Skeletal muscle tissue (tissue), 3 donors: ENCODE measurements at regions not wholly inside any gene's neighbourhood (a gene's known extent, or its start where the extent isn't known, plus 50 kb on each side); places are given as distances from the start of the nearest gene placed in this dataset.
"Not testable (repeated sequence)": the region's sequence is repeated elsewhere in the genome, so short reads cannot be mapped to it uniquely, and the experiment has no call there.

Experiments used
- H3K27ac ChIP-seq: one replicate; pipeline ENCODE4 v1.7.0; 2013; ENCODE audit warnings: mild to moderate bottlenecking, low read depth, low read length, inconsistent platforms
- H3K27me3 ChIP-seq, 3 donors: one replicate each; pipeline ENCODE4 v1.7.0; 2013; ENCODE audit warnings: low read length in 3 of 3; ENCODE audit not compliant: control insufficient read depth in 3 of 3, insufficient read depth in 3 of 3
- H3K36me3 ChIP-seq, 3 donors: one replicate each; pipeline ENCODE4 v1.7.0; 2013; ENCODE audit warnings: low read length in 3 of 3; ENCODE audit not compliant: control insufficient read depth in 3 of 3, insufficient read depth in 3 of 3
- H3K4me1 ChIP-seq, 3 donors: one replicate each; pipeline ENCODE4 v1.7.0; 2013; ENCODE audit warnings: low read length in 3 of 3, mild to moderate bottlenecking in 3 of 3; ENCODE audit not compliant: control insufficient read depth in 3 of 3, insufficient read depth in 3 of 3
- H3K4me3 ChIP-seq, 3 donors: one replicate each; pipeline ENCODE4 v1.7.0; 2013; ENCODE audit warnings: low read length in 3 of 3
- H3K9ac ChIP-seq, 3 donors: one replicate each; pipeline ENCODE4 v1.7.0; 2013; ENCODE audit warnings: low read length in 3 of 3, mild to moderate bottlenecking in 3 of 3, moderate library complexity in 2 of 3, low read depth in 1 of 3
- H3K9me3 ChIP-seq, 3 donors: one replicate each; pipeline ENCODE4 v1.7.0; 2013; ENCODE audit warnings: low read length in 3 of 3; ENCODE audit not compliant: control insufficient read depth in 3 of 3
- donor health status: Osteomylitis.

DNA sequence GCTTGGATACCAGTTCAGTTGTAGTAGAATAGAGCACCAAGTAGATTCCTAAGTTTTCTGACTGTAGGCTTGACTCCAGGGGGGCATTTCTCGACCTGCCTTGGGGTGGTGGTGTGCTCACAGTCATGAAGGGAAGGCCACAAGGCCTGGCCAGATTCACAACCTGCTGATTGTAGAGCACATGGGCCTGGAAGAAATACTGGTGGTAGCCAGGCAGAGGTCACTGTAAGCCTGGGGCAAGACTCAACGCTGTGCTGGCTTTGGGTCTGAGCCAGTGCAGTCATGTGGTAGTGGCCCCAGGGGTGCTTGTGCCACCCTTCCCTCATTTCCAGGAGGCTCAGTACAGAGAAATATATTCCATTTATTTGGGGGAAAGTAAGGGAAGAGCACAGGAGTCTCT is 832.3 kb upstream of the SLC10A2 start:
- Histone ChIP-seq H3K4me3 (no peak overlapping the region), H3K9me3 (no peaks in the 10 kb centered on the region), H3K36me3 (no peaks in the 10 kb centered on the region), H3K9ac (no peak overlapping the region), H3K27ac (no peak overlapping the region), H3K4me1 (no peaks in the 10 kb centered on the region), H3K27me3 (no peaks in the 10 kb centered on the region)

DNA sequence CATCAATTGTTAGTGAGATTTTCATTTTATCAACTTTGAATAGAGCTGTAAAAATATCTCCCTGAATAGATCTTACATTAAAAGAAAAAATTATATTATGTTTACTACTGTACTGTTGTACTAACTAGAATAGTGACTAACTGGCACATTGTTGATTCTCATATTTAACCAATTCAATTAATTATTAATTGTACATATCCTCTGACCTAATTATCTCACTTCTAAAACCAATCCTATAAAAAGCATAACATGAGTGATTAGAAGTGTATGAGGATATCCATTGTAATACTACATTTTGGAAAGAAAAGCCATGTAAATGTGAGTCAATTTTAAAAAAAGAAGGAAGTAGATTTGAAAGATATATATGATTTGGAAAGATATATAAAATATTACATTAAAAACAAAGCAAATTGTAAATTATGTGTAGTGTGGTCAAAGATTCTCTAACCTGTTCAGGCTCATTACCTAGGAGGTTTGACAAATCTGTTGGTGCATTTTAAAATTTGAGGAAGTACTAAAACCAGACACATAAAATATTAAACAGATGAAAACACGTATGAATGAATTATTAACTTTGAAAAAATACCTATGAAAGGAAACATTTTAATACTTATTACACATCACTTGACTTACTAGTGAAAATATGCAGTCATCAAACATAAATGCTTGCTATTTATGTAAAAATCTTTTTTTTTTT is 829.8 kb upstream of the SLC10A2 start:
- no peaks in the 10 kb centered on the region for H3K4me1 ChIP-seq
- H3K4me3 ChIP-seq, result no peak overlapping the region
- H3K27me3 ChIP-seq, result no peaks in the 10 kb centered on the region
- H3K9me3 ChIP-seq, result no peaks in the 10 kb centered on the region
- H3K36me3 ChIP-seq, result no peaks in the 10 kb centered on the region
- no peak overlapping the region for H3K9ac ChIP-seq
- H3K27ac ChIP-seq, result no peak overlapping the region

DNA sequence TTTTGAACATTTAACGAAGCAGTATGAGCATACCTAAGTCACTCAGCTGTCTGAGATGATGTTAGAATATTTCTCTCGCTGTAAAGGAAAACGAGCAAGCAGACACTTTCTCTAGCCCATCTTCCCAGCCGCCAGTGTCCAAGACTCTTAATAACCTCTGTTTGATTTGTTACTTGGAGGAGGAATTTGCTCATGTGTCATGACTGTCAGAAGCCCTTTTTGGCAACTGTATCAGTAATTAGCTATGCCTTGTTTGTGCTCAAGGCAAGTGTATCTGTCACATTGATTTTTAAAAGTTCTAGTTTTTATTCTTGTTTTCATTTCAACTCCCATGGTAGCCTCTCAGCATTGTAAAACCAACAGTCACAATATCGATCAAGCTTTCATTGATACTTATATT is 828.4 kb upstream of the SLC10A2 start:
- Histone ChIP-seq H3K4me1 (no peaks in the 10 kb centered on the region), H3K4me3 (no peak overlapping the region), H3K9me3 (no peaks in the 10 kb centered on the region), H3K27ac (no peak overlapping the region), H3K36me3 (no peaks in the 10 kb centered on the region), H3K27me3 (no peaks in the 10 kb centered on the region), H3K9ac (no peak overlapping the region)

DNA sequence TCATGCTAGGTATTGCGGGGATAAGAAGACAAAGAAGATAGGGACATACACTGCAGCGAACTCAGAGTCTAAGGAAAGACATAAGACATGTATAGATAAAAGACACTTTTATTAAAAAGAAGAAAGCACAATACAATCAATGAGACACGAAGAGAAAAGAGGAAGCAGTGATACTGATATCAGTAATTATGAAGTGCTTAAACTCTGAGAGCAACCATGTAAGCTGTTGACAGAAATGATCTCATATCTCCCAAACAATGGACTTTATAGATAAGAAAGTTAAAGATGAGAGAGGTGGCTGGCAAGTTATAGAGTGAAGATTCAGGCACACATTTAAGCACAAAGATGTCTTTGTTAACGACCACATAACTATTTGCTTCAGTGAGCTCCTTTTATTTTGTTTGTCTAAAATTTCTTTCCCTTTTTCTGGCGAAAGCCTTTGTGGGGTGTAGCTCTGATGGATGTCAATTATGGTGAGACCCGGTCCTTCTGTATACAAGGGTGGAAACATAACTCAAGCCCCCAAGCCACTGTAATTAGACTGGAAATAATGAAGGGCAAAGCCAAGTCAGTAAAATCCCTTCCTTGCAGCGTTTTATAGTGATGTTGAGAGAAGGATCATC is 818.0 kb upstream of the SLC10A2 start:
- Histone ChIP-seq H3K27ac (no peak overlapping the region), H3K9ac (no peak overlapping the region), H3K4me1 (peaks cover 0 to 3% (median 2%) of the 10 kb centered on the region in 3 donors), H3K4me3 (no peak overlapping the region), H3K36me3 (no peaks in the 10 kb centered on the region), H3K27me3 (no peaks in the 10 kb centered on the region), H3K9me3 (no peaks in the 10 kb centered on the region)

DNA sequence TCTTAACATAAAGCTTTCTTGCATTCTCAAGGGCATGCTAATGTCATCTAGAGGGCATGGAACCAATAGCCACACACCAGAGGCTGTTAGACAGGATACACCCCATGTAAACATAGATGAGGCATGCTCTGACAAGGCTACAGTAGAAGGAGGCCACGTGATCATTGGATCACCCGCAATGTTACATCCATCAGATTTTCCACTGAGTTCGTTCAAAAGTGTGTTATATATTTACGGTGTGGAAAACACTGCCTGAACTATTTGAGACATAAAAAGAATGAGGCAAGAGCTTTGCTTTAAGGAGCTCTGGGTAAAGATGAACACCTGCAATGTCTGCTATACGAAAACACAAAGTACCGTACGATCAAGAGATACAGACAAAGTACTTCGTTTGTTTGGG is 817.5 kb upstream of the SLC10A2 start:
- H3K9ac ChIP-seq, result no peak overlapping the region
- peaks cover 0 to 3% (median 2%) of the 10 kb centered on the region in 3 donors for H3K4me1 ChIP-seq
- H3K27me3 ChIP-seq, result no peaks in the 10 kb centered on the region
- H3K4me3 ChIP-seq, result peak overlapping the region in 1 of 3 donors; percentile 51
- no peaks in the 10 kb centered on the region for H3K9me3 ChIP-seq
- no peak overlapping the region for H3K27ac ChIP-seq
- H3K36me3 ChIP-seq, result no peaks in the 10 kb centered on the region

DNA sequence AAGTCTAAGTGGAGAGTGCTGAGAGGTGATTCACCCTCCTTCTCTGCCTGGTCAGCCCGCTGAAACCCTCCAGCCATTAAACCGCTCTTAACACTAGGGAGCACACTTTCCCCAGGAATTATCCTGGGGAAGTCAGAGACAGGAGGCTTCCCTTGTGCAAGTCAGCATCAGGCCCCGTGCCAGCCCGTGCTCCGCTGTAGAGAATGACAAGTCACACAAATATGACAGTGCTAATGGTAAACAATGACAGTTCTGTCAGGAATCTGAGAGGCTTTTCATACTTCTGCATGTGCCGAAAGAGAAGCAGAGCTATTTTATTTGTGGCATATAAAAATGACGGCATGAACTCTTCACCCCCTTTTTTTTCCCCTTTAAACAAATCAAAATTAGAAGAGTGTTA is 816.9 kb upstream of the SLC10A2 start:
- peaks cover 0 to 3% (median 2%) of the 10 kb centered on the region in 3 donors for H3K4me1 ChIP-seq
- H3K9ac ChIP-seq, result peak overlapping the region in 2 of 3 donors; percentile 51 to 55
- no peak overlapping the region for H3K27ac ChIP-seq
- peak overlapping the region in 2 of 3 donors; percentile 51 to 58 for H3K4me3 ChIP-seq
- no peaks in the 10 kb centered on the region for H3K27me3 ChIP-seq
- no peaks in the 10 kb centered on the region for H3K36me3 ChIP-seq
- no peaks in the 10 kb centered on the region for H3K9me3 ChIP-seq

DNA sequence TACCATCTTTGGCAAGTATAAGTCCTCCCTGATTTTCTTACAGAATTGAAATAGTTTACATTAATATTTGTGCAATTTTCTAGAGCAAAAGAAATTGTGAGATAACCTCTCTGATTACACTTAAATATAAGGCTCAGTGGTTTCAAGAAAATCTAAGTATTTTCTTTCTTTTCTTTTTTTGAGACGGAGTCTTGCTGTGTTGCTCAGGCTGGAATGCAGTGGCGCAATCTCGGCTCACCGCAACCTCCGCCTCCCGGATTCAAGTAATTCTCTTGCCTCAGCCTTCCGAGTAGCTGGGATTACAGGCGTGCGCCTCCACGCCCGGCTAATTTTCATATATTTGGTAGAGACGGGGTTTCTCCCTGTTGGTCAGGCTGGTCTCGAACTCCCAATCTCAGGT is 813.9 kb upstream of the SLC10A2 start:
- H3K27me3 ChIP-seq, H3K9ac ChIP-seq, H3K9me3 ChIP-seq, H3K4me1 ChIP-seq, H3K36me3 ChIP-seq, H3K4me3 ChIP-seq, H3K27ac ChIP-seq: not testable (repeated sequence)

DNA sequence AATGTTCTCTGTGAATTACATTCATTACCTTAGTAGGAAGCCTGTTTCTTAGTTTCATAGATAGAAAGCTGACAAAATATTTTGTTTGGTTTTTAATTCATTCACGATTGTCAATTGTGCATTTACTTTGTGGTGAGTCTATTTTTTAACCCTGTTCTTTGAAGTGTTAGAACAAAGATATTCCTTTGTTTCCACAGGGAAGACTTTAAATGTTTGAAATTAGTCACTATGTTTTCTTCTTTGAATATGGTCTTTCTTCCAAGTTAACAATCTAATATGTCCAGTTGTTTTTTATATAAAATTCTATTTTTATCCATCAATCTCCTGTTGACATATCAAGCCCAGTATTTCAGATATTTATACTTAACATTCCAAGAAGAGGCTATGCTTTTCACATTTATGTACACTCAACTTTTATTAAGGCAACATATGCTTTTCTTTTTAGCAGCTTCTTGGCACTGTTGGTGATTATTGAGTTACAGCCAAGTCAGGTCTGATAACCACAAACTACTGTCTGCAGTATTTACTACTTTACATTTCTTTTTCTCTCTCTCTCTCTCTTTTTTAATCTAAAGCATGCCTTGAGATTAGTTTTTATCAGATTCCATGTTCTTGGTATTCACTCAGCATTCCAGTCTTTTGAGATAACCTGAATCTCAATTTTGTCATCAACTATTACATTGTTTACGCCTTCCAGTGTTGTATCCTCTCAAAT is 812.8 kb upstream of the SLC10A2 start:
- H3K9ac ChIP-seq, result no peak overlapping the region

DNA sequence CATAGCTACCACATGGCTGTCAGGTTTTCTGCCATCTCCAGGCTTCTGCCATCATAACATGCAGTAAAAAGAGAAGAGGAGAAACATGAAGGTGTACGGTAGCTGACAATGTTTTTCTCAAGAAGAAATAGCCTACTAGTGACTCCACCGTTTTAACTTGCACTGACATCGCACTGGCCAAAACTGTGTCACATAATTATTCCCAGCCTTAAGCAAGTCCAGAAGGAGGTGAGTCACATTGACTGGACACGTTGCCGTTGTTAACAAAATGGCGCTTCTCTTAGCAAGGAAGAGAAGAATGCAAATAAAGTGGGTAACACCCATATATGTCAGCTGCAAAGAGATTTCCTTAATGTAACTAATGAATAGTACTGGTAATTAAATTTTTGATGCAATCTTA is 810.4 kb upstream of the SLC10A2 start:
- Histone ChIP-seq H3K4me1 (no peaks in the 10 kb centered on the region), H3K9ac (no peak overlapping the region)

More for the DNA sequence above, 812.8 kb upstream of the SLC10A2 start:
- Histone ChIP-seq H3K9me3 (no peaks in the 10 kb centered on the region), H3K27ac (no peak overlapping the region), H3K4me1 (peaks cover 0 to 3% (median 2%) of the 10 kb centered on the region in 3 donors), H3K36me3 (no peaks in the 10 kb centered on the region), H3K4me3 (no peak overlapping the region), H3K27me3 (no peaks in the 10 kb centered on the region)

DNA sequence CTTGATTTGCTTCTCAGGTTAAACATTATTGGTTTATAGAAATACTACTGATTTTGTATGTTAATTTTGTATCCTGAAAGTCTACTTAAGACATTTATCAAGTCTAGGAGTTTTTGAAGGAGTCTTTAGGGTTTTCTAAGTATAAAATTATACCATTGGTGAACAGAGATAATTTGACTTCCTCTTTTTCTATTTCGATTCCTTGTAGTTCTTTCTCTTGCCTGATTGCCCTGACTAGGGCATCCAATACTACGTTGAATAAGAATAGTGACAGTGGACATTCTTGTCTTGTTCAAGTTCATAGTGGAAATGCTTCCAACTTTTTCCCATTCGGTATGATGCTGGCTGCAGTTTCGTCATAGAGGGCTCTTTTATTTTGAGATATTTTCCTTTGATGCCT is 807.5 kb upstream of the SLC10A2 start:
- H3K4me3 ChIP-seq, result no peak overlapping the region

More for the DNA sequence above, 810.4 kb upstream of the SLC10A2 start:
- Histone ChIP-seq H3K4me3 (no peak overlapping the region), H3K36me3 (no peaks in the 10 kb centered on the region), H3K27ac (no peak overlapping the region), H3K27me3 (no peaks in the 10 kb centered on the region), H3K9me3 (no peaks in the 10 kb centered on the region)

More for the DNA sequence above, 807.5 kb upstream of the SLC10A2 start:
- no peaks in the 10 kb centered on the region for H3K27me3 ChIP-seq
- no peaks in the 10 kb centered on the region for H3K9me3 ChIP-seq
- no peaks in the 10 kb centered on the region for H3K4me1 ChIP-seq
- H3K9ac ChIP-seq, result no peak overlapping the region
- no peaks in the 10 kb centered on the region for H3K36me3 ChIP-seq
- H3K27ac ChIP-seq, result no peak overlapping the region
